HG03159 (cell line): ENCODE measurements at regions not wholly inside any gene's neighbourhood (a gene's known extent, or its start where the extent isn't known, plus 50 kb on each side); places are given as distances from the start of the nearest gene placed in this dataset.

Experiments
- ATAC-seq: cut with Tn5 transposase; IDR thresholded peaks from one replicate; pipeline ENCODE4 v1.9.1; 2021; ENCODE audit warnings: mild to moderate bottlenecking, moderate library complexity; ENCODE audit not compliant: unreplicated experiment

GRCh38 chr9:8262625-8263622 lies 463.3 kb upstream of the DMAC1 start:
- ATAC-seq, result no peak

GRCh38 chr9:8261737-8262136 lies 462.2 kb upstream of the DMAC1 start:
- ATAC-seq, result no peak

GRCh38 chr9:8259028-8259427 lies 459.4 kb upstream of the DMAC1 start:
- no peak for ATAC-seq

- no peak for ATAC-seq
Observed at GRCh38 chr9:8256880-8257279, 457.3 kb upstream of the DMAC1 start.

- no peak for ATAC-seq
Observed at GRCh38 chr9:8255850-8256249, 456.3 kb upstream of the DMAC1 start.

GRCh38 chr9:8254541-8254940 lies 455.0 kb upstream of the DMAC1 start:
- no peak for ATAC-seq

GRCh38 chr9:8252445-8252844 lies 452.9 kb upstream of the DMAC1 start:
- ATAC-seq, result no peak

GRCh38 chr9:8251566-8251965 lies 452.0 kb upstream of the DMAC1 start:
- ATAC-seq, result no peak

GRCh38 chr9:8244505-8245092 lies 445.0 kb upstream of the DMAC1 start:
- no peak for ATAC-seq

GRCh38 chr9:8241201-8241600 lies 441.6 kb upstream of the DMAC1 start:
- ATAC-seq, result no peak

- ATAC-seq, result no peak
Observed at GRCh38 chr9:8237096-8237495, 437.5 kb upstream of the DMAC1 start.

GRCh38 chr9:8235489-8235888 lies 435.9 kb upstream of the DMAC1 start:
- ATAC-seq, result no peak

GRCh38 chr9:8234316-8234715 lies 434.7 kb upstream of the DMAC1 start:
- ATAC-seq, result no peak

- no peak for ATAC-seq
Observed at GRCh38 chr9:8232726-8233125, 433.1 kb upstream of the DMAC1 start.

- no peak for ATAC-seq
Observed at GRCh38 chr9:8229226-8229625, 429.6 kb upstream of the DMAC1 start.

- no peak for ATAC-seq
Observed at GRCh38 chr9:8224381-8224801, 424.8 kb upstream of the DMAC1 start.

- ATAC-seq, result no peak
Observed at GRCh38 chr9:8223861-8224260, 424.3 kb upstream of the DMAC1 start.

GRCh38 chr9:8221462-8221861 lies 421.9 kb upstream of the DMAC1 start:
- no peak for ATAC-seq

GRCh38 chr9:8208465-8208864 lies 408.9 kb upstream of the DMAC1 start:
- no peak for ATAC-seq

- ATAC-seq, result no peak
Observed at GRCh38 chr9:8207596-8207995, 408.0 kb upstream of the DMAC1 start.

GRCh38 chr9:8206720-8207119 lies 407.1 kb upstream of the DMAC1 start:
- ATAC-seq, result no peak

GRCh38 chr9:8205576-8205975 lies 406.0 kb upstream of the DMAC1 start:
- ATAC-seq, result no peak
